Panc1 (cell line): ENCODE measurements at regions not wholly inside any gene's neighbourhood (a gene's known extent, or its start where the extent isn't known, plus 50 kb on each side); places are given as distances from the start of the nearest gene placed in this dataset.
"Not testable (repeated sequence)": the region's sequence is repeated elsewhere in the genome, so short reads cannot be mapped to it uniquely, and the experiment has no call there.

ENCODE experiments used
- ATAC-seq: fragments of 200-7000 bp; cut with Tn5 transposase; 2 replicates; pipeline ENCODE4 v1.9.1; 2020; ENCODE audit warnings: mild to moderate bottlenecking, moderate library complexity
- BruUV-seq: library from RNA; stranded (reverse); fragments of 400-500 nt; replicated peaks from 2 replicates; lab custom pipeline; 2021; lab: Mats Ljungman, UMichigan
- CTCF ChIA-PET: fragments of 300-600 bp; sonication (Branson Sonifier 250); formaldehyde crosslinking; loops from one replicate; lab custom pipeline; 2022; ENCODE audit warnings: antibody characterized with exemption; lab: Charles Lee
- POLR2A ChIA-PET: fragments of 300-600 bp; sonication (Branson Sonifier 250); formaldehyde crosslinking; loops from one replicate; lab custom pipeline; 2022; ENCODE audit warnings: antibody characterized with exemption; lab: Charles Lee
- DNase-seq: peaks from one replicate; pipeline ENCODE4 v3.0.0-alpha.2; 2010; ENCODE audit warnings: low read depth, low spot score
- H3K27ac ChIP-seq: 2 replicates; pipeline ENCODE4 v1.5.1; 2011; ENCODE audit warnings: mild to moderate bottlenecking, low read length, inconsistent platforms
- H3K27me3 ChIP-seq: fragments of 200-500 bp; sonication (Bioruptor generic); 2 replicates; pipeline ENCODE4 v1.6.0; 2014; ENCODE audit warnings: low read length, inconsistent platforms; ENCODE audit not compliant: control insufficient read depth, insufficient read depth
- H3K36me3 ChIP-seq: fragments of 200-500 bp; sonication (Bioruptor generic); 2 replicates; pipeline ENCODE4 v1.5.1; 2014; ENCODE audit warnings: inconsistent platforms, mild to moderate bottlenecking, low read length, moderate library complexity; ENCODE audit not compliant: control insufficient read depth, insufficient read depth
- H3K4me1 ChIP-seq: 2 replicates; pipeline ENCODE4 v1.5.1; 2011; ENCODE audit warnings: inconsistent platforms, mild to moderate bottlenecking, low read length, moderate library complexity; ENCODE audit not compliant: control insufficient read depth, insufficient read depth
- H3K4me3 ChIP-seq, 2 experiments: 2 replicates each; pipeline ENCODE4 v1.5.1; 2011 to 2012; ENCODE audit warnings: low read depth in 2 of 2, low read length in 2 of 2, mild to moderate bottlenecking in 2 of 2, inconsistent platforms in 1 of 2, moderate library complexity in 1 of 2
- H3K9me3 ChIP-seq: fragments of 200-500 bp; sonication (Bioruptor generic); 2 replicates; pipeline ENCODE4 v1.5.1; 2014; ENCODE audit warnings: low read depth, mild to moderate bottlenecking, inconsistent platforms, low read length, moderate library complexity; ENCODE audit not compliant: control insufficient read depth, insufficient read depth
- POLR2AphosphoS5 ChIP-seq: IDR thresholded peaks from 2 replicates; pipeline ENCODE4 v1.6.1; 2012; ENCODE audit warnings: mild to moderate bottlenecking, low read depth, low read length, moderate library complexity
- REST ChIP-seq, 2 experiments: IDR thresholded peaks; 2 replicates each; pipeline ENCODE4 v1.6.1; 2011 to 2012; ENCODE audit warnings: low read depth in 2 of 2, control low read depth in 1 of 2, low read length in 1 of 2, mild to moderate bottlenecking in 1 of 2, moderate library complexity in 1 of 2; ENCODE audit not compliant: insufficient read depth in 1 of 2
- SIN3A ChIP-seq: IDR thresholded peaks from 2 replicates; pipeline ENCODE4 v1.6.1; 2012; ENCODE audit warnings: low read depth, mild to moderate bottlenecking, low read length, moderate library complexity, borderline replicate concordance; ENCODE audit not compliant: insufficient read depth
- TCF7L2 ChIP-seq: IDR thresholded peaks from 2 replicates; pipeline ENCODE4 v1.6.1; 2011; ENCODE audit warnings: mild to moderate bottlenecking, low read depth, low read length, inconsistent platforms
- in situ Hi-C: cut with HindIII; loops from 2 replicates; pipeline ENCODE4 v1.10.0; 2016; ENCODE audit warnings: low sequenced_read_pairs, low pct_unique_long_range_greater_than_20kb
- intact Hi-C: fragments of 100-400 bp; cut with micrococcal nuclease; formaldehyde crosslinking; loops from one replicate; pipeline ENCODE4 v1.10.0; 2022; ENCODE audit not compliant: unreplicated experiment
- TF ChIP-seq, protein P1 (sequence below): fragments of 450-650 bp; IDR thresholded peaks from 2 replicates; pipeline ENCODE4 v1.5.1; 2017; ENCODE audit warnings: mild to moderate bottlenecking

DNA sequence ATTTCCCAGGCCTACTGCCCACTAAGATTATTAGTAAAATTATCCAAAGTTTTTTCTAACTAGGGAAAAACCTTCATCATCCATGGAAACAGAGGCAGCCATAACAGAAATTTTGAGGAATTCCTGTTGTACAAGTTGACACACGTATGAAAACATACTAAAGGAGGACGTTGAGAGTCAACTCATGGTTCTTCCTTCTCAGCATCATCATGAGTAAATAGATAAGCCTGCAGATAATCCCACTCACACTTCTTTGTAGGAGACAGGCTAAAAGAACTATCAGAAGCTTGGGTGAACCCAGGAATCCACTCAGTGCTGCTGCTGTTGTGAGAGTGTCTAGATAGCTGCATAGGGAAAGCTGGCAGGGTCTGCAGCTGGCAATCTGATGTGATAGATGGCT, 694.8 kb upstream of the NR2F2 start:
- in situ Hi-C loops: no loop called here
- TF ChIP-seq, protein P1, sequence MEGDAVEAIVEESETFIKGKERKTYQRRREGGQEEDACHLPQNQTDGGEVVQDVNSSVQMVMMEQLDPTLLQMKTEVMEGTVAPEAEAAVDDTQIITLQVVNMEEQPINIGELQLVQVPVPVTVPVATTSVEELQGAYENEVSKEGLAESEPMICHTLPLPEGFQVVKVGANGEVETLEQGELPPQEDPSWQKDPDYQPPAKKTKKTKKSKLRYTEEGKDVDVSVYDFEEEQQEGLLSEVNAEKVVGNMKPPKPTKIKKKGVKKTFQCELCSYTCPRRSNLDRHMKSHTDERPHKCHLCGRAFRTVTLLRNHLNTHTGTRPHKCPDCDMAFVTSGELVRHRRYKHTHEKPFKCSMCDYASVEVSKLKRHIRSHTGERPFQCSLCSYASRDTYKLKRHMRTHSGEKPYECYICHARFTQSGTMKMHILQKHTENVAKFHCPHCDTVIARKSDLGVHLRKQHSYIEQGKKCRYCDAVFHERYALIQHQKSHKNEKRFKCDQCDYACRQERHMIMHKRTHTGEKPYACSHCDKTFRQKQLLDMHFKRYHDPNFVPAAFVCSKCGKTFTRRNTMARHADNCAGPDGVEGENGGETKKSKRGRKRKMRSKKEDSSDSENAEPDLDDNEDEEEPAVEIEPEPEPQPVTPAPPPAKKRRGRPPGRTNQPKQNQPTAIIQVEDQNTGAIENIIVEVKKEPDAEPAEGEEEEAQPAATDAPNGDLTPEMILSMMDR: no peak
- no peak for TF ChIP-seq TCF7L2
- no peak for TF ChIP-seq SIN3A
- no peak for TF ChIP-seq POLR2AphosphoS5
- TF ChIP-seq REST (IDR thresholded peaks at IDR 0.05; ENCODE audit: insufficient read depth in 1 of 2, low read depth in 2 of 2, low read length in 1 of 2): no peak
- Histone ChIP-seq H3K27me3 (no peaks in the 10 kb centered on the region), H3K4me1 (no peaks in the 10 kb centered on the region), H3K4me3 (no peak overlapping the region), H3K36me3 (no peaks in the 10 kb centered on the region), H3K27ac (no peak overlapping the region), H3K9me3 (no peaks in the 10 kb centered on the region)
- no TSS peak for BruUV-seq
- intact Hi-C loops: no loop called here
- DNase-seq: no peak
- ChIA-PET POLR2A (no interaction called here), CTCF (interaction anchor here (0.6 kb wide), 1 partner anchor 29 kb away, joined by 9 read pairs; no protein-coding TSS in a partner anchor)
- no peak for ATAC-seq

GRCh38 chr15:95636107-95636506, 694.4 kb upstream of the NR2F2 start:
- Histone ChIP-seq H3K27me3 (no peaks in the 10 kb centered on the region), H3K27ac (no peak overlapping the region), H3K9me3 (no peaks in the 10 kb centered on the region), H3K36me3 (no peaks in the 10 kb centered on the region), H3K4me1 (no peaks in the 10 kb centered on the region), H3K4me3 (no peak overlapping the region)
- ChIA-PET CTCF (no interaction called here), POLR2A (no interaction called here)
- in situ Hi-C loops: no loop called here
- intact Hi-C loops: no loop called here
- DNase-seq (no peak), ATAC-seq (no peak)
- TF ChIP-seq POLR2AphosphoS5 (no peak), SIN3A (no peak), REST (IDR thresholded peaks at IDR 0.05; ENCODE audit: insufficient read depth in 1 of 2, low read depth in 2 of 2, low read length in 1 of 2) (no peak), TCF7L2 (no peak)
- TF ChIP-seq, protein P1: no peak
- BruUV-seq: no TSS peak

DNA sequence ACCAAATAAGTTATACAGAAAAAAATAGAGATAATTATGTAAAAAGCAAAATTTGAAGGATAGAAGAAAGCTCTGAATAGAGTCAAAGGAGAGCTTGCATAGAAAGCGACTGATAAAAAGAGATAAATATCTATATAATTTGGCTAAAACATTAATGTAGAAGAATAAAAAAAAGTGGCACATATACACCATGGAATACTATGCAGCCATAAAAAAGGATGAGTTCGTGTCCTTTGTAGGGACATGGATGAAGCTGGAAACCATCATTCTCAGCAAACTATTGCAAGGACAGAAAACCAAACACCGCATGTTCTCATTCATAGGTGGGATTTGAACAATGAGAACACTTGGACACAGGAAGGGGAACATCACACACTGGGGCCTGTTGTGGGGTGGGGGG, 693.3 kb upstream of the NR2F2 start:
- H3K27me3 ChIP-seq, DNase-seq, H3K36me3 ChIP-seq, H3K9me3 ChIP-seq, BruUV-seq, H3K27ac ChIP-seq, intact Hi-C loops, CTCF ChIA-PET, H3K4me3 ChIP-seq, in situ Hi-C loops, ATAC-seq, H3K4me1 ChIP-seq: not testable (repeated sequence)
- POLR2A ChIA-PET: interaction anchor here (0.5 kb wide), 1 partner anchor 574 kb away, joined by 3 read pairs; no protein-coding TSS in a partner anchor
